GM13977 (cell line): ENCODE measurements at regions not wholly inside any gene's neighbourhood (a gene's known extent, or its start where the extent isn't known, plus 50 kb on each side); places are given as distances from the start of the nearest gene placed in this dataset.

Experiments used
- DNase-seq: peaks from one replicate; pipeline ENCODE4 v3.0.0; 2012; ENCODE audit warnings: low spot score
- in situ Hi-C: fragments of 300-500 bp; cut with MboI; formaldehyde crosslinking; loops from one replicate; pipeline ENCODE4 v1.12.0; 2022; ENCODE audit warnings: low sequenced_read_pairs, low pct_unique_long_range_greater_than_20kb, mixed read lengths, inconsistent platforms; ENCODE audit not compliant: unreplicated experiment
- TF ChIP-seq, protein P1 (sequence below): IDR thresholded peaks from 2 replicates; pipeline ENCODE4 v1.5.1; 2012; ENCODE audit warnings: mild to moderate bottlenecking, control low read depth; ENCODE audit not compliant: insufficient read depth; ENCODE audit errors: extremely low read depth, missing control alignments

DNA sequence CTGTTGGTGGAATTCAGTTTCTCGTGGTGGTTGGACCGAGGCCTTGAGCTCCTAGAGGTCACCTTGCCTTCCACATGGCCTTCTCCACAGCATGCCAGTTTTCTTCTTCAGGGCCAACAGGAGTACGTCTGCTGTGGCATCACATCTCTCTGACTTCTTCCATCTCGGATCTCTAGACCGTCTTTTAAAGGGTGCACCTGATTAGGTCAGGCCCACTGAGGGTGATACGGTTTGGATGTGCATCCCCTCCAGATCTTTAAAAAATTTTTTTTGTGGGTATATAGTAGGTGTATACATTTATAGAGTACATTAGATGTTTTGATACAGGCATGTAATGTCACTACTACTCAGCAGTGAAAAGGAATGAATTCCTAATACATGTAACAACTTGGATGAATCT, 58.3 kb upstream of the BRD7 start:
- DNase-seq = no peak
- in situ Hi-C loops = no loop called here
- TF ChIP-seq, protein P1, sequence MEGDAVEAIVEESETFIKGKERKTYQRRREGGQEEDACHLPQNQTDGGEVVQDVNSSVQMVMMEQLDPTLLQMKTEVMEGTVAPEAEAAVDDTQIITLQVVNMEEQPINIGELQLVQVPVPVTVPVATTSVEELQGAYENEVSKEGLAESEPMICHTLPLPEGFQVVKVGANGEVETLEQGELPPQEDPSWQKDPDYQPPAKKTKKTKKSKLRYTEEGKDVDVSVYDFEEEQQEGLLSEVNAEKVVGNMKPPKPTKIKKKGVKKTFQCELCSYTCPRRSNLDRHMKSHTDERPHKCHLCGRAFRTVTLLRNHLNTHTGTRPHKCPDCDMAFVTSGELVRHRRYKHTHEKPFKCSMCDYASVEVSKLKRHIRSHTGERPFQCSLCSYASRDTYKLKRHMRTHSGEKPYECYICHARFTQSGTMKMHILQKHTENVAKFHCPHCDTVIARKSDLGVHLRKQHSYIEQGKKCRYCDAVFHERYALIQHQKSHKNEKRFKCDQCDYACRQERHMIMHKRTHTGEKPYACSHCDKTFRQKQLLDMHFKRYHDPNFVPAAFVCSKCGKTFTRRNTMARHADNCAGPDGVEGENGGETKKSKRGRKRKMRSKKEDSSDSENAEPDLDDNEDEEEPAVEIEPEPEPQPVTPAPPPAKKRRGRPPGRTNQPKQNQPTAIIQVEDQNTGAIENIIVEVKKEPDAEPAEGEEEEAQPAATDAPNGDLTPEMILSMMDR = no peak

DNA sequence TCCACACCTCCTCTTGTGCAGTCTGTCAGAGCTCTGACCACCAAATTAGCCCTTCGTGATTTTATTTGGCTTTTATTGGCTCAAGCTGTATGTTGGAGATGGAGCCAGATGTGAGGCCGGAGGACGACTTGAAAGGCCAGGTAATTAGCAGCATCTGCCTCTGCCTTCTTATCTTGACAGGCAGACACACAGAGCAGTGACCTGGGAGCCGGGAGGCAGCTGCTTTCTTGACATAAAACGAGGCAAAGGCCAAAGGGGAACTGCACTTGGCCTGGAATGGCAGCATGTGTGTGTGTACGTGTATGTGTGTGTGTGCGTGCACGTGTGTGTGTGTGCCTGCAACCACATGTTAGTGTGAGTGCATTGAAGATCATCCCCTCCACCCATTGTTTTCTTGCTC, 56.9 kb upstream of the BRD7 start:
- no peak for DNase-seq

DNA sequence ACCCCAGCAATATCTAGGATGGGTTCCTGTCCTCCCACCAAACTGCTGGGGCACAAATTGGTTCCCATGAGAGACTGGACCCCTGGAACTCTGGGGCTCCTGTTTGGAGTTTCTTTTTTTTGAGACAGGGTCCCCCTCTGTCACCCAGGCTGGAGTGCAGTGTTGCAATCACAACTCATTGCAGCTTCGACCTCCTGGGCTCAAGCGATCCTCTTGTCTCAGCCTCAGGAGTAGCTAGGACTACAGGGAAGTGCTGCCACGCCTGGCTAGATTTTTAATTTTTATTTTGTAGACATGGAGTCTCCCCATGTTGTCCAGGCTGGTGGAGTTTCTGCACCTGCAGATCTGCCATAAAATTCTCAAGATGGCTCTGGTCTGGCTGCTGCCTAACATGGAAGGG, 56.3 kb upstream of the BRD7 start:
- no peak for DNase-seq
- in situ Hi-C loops = no loop called here
- TF ChIP-seq, protein P1 = no peak

More for the DNA sequence above, 56.9 kb upstream of the BRD7 start:
- TF ChIP-seq, protein P1 = no peak
- in situ Hi-C loops = no loop called here

DNA sequence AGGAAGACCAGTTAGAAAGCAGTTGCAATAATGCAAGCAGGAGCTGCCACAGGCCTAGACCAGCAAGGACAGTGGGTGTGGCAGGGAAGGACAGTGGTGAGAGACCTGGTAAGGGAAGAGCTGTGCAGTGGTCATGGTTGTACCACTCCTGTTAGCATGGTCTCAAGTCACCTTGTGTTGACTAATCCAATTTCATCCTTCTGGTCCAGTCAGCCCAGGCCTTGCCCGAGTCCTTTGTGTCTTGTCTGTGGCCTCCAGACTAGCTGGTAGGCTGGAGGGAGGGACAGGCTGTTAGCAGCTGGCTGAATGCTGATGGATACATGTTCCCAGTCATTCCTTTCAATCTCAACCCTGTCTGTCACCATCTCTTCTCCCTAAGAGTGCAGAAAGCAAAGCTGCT, 54.1 kb upstream of the BRD7 start:
- no peak for DNase-seq
- TF ChIP-seq, protein P1 = no peak
- in situ Hi-C loops = no loop called here

DNA sequence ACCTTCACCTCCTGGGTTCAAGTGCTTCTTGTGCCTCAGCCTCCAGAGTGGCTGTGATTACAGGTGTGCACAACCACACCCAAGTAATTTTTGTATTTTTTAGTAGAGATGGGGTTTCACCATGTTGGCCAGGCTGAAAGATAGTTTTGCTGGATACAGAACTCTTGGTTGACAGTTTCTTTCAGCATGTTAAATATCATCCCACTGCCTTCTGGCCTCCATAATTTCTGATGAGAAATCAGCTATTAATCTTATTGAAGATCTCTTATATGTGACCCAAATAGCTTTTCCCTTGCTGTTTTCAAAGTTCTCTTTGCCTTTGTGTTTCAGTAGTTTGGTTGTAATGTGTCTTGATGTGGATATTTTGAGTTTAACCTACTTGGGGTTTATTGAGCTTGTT, 50.3 kb upstream of the BRD7 start:
- in situ Hi-C loops = no loop called here
- TF ChIP-seq, protein P1 = no peak
- no peak for DNase-seq
